Femur (tissue), 1 donor: ENCODE measurements at regions not wholly inside any gene's neighbourhood (a gene's known extent, or its start where the extent isn't known, plus 50 kb on each side); places are given as distances from the start of the nearest gene placed in this dataset.
"Not testable (repeated sequence)": the region's sequence is repeated elsewhere in the genome, so short reads cannot be mapped to it uniquely, and the experiment has no call there.

ENCODE experiments used
- DNase-seq: peaks from one replicate; pipeline ENCODE4 v3.0.0-alpha.2; 2017

- no peak for DNase-seq
These were observed 106.3 kb upstream of the RNU6-1 start for GRCh38 chr15:67945951-67946700.

DNA sequence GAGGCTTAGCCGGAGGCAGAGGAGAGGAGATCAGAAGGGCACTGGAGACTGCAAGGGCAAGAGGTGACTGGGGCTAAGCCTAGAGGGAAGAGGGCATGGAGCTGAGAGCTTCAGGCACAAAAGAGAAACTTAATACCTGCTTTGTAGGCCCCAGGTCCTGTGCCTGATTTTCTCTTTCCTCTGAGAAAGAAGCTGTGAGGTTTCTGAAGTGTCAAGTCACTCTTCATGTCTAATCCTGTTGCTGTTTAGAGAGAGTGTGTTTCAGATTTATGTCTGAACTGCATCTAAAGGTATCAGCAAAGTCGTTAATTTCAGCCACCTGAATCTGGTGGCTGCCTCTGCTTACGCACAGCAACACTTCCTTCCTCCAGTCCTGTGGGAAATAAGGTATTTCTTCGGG is 106.9 kb upstream of the RNU6-1 start:
- DNase-seq = no peak

- no peak for DNase-seq
These were observed 106.7 kb upstream of the PIAS1 start for GRCh38 chr15:67947254-67948039.

- DNase-seq = no peak
These were observed 105.9 kb upstream of the PIAS1 start for GRCh38 chr15:67948215-67948614.

- DNase-seq = not testable (repeated sequence)
These were observed 102.9 kb upstream of the PIAS1 start for GRCh38 chr15:67951187-67951586.

GRCh38 chr15:67953299-67953698 is 100.8 kb upstream of the PIAS1 start:
- DNase-seq = no peak

DNA sequence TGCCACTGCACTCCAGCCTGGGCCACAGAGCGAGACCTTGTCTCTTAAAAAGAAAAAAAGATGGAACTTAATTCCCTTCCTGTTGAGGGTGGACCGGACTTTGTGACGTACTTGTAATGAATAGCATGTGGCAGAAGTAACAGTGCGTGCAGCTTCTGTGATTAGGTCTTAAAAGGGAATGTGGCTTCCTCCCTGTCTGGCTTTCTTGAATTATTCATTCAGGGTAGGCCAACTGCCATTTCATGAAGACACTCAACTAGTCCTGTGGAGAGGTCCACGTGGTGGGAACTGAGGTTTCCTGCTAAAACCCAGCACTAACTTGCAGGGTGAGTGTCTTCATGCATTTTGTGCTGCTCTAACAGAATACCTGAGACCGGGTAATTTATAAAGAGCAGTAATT is 98.9 kb upstream of the PIAS1 start:
- no peak for DNase-seq

DNA sequence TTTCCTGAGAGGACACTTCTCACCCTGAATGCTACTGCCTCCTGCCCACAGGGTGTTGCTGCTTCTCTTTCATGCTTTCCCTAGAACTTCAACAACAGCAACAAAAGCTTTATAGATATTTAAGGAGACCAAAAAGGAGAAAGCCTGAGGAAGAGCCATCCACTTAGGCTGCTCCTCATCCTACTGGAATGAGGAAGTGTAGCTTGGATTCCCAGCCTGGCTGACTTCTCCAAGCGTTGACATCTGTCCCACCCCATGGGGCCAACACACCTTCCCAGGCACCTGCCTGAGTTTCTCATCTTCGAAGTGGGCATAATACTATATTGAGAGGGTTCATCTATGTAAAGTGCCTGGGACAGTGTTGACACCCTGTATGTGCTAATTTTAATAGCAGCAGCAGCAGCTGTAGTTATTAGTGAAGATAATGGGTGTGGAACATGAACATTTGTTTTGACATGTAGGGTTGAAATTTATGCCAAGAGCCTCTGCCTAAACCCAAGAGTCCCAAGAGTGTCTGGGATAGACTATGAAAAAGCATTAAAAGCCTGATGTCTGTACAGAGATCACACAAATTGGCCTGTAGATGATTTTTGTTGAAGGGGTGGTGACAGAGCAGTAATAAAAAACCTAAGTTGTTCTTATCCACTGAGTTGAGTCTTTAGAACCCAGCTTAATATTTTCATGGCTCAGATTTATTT is 96.5 kb upstream of the PIAS1 start:
- no peak for DNase-seq

GRCh38 chr15:67967871-67968431 is 86.2 kb upstream of the PIAS1 start:
- DNase-seq = peak; percentile 88

GRCh38 chr15:67968564-67968963 is 85.6 kb upstream of the PIAS1 start:
- DNase-seq = no peak

GRCh38 chr15:67968966-67969365 is 85.1 kb upstream of the PIAS1 start:
- no peak for DNase-seq

GRCh38 chr15:67969892-67970291 is 84.2 kb upstream of the PIAS1 start:
- no peak for DNase-seq

DNA sequence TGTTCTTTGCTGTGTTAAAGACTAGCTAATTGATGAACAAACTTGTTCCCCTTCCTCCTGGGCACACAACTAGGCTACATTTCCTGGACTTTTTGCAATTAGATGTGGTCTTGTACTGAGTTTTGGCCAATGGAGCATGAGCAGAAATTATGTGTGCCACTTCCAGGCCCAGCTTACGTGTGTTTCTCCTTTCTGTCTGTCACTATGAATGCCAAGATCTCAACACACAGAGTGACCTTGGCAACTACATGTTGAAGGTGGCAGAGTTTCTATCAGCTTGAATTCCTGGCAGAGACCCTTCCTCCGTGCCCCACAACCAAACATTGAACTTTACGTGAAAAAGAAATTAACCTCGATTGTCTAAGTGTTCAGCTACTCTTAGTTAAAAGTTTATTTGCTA is 81.7 kb upstream of the PIAS1 start:
- no peak for DNase-seq

DNA sequence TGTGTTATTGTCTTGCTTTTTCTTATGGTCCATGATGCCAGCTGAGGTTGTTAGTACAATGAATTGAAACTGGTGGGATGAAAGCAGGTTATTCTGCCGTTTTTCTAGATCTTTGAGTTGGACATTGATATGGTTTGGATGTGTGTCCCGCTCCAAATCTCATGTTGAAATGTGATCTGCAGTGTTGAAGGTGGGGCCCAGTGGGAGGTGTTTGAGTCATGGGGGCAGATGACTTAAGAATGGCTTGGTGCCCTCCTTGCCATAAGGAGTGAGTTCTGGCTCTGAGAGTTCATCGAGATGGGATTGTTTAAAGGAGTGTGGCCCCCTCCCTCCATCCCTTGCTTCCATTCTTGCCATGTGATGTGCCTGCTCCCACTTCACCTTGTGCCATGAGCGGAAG is 80.3 kb upstream of the PIAS1 start:
- DNase-seq = no peak

- DNase-seq = no peak
These were observed 77.5 kb upstream of the PIAS1 start for GRCh38 chr15:67976506-67977073.

GRCh38 chr15:67977414-67978089 is 76.6 kb upstream of the PIAS1 start:
- DNase-seq = no peak

DNA sequence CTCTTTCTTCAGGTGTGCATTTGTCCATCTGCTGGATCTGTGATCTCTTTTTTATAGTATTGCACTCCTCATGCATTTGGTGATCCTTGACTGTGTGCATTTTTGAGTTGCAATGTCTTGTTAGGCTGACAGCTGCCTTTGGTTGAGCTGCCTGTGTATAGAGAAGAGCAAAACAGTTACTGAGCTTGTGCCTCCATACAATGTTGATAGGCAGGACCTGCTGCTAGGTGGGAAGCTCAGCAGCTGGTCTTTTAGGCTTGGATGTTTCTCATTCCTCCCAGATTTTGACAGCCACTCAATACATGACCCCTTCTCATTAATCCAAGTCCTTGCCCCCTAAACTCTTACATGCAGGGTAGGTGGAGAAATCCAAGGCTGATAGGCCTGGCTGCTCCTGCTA is 74.8 kb upstream of the PIAS1 start:
- DNase-seq = no peak

DNA sequence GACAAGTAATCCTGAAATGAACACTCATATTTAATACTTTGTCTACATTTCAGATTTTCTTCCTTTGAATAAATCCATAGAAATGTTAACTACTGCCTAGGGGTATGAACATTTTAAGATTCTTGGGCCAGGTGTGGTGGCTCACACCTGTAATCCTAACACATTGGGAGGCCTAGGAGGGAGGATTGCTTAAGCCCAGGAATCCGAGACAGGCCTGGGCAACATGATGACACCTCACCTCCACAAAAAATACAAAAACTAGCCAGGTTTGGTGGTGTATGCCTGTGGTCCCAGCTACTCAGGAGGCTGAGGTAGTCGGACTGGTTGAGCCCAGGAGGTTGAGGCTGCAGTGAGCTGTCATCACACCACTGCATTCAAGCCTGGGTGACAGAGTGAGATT is 73.9 kb upstream of the PIAS1 start:
- DNase-seq = no peak

- DNase-seq = no peak
These were observed 73.1 kb upstream of the PIAS1 start for GRCh38 chr15:67980773-67981685.

- no peak for DNase-seq
These were observed 72.3 kb upstream of the PIAS1 start for GRCh38 chr15:67981848-67982247.

DNA sequence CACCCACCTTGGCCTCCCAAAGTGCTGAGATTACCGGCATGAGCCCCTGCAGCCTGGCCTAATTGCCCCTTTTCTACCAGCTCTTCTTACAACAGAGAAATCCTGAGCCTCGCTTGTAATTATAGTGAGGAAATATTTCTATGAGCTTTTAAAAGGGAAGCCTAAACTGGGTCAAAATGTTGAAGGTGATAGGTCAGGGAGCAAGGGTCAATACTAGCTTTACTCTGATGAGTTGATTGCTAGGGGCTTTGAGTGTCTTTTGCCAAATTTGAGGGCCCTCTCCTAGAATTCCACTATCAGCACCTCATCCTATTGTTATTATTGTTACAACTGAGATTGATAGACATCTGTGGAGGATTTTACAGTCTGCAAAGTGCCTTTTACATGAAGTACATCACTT is 62.4 kb upstream of the PIAS1 start:
- DNase-seq = no peak
